ENCODE measurements at regions not wholly inside any gene's neighbourhood (a gene's known extent, or its start where the extent isn't known, plus 50 kb on each side); places are given as distances from the start of the nearest gene placed in this dataset.
A peak's percentile ranks its signal among the peaks of the same experiment; 100 is the strongest.

GRCh38 chr2:176546550-176546949 is 277.3 kb downstream of the MTX2 start:
- TF ChIP-seq EZH2phosphoT487 (IDR thresholded peaks at IDR 0.05; ENCODE audit: low read depth, severe bottlenecking, unreplicated experiment): no peak
- Histone ChIP-seq H3K79me2 (no peaks in the 10 kb centered on the region), H4K20me1 (ENCODE audit: insufficient read depth, poor library complexity, severe bottlenecking) (no peaks in the 10 kb centered on the region), H2AFZ (no peak overlapping the region), H3K9me3 (ENCODE audit: low read depth) (no peaks in the 10 kb centered on the region), H3K27me3 (peaks cover 19% of the 10 kb centered on the region), H3K4me1 (ENCODE audit: insufficient read depth) (no peaks in the 10 kb centered on the region), H3K4me2 (no peak overlapping the region), H3K27ac (no peak overlapping the region), H3K4me3 (no peak overlapping the region), H3K36me3 (replicated peaks; ENCODE audit: insufficient read depth, low read depth) (no peaks in the 10 kb centered on the region), H3K9me2 (replicated peaks; ENCODE audit: insufficient read depth) (no peaks in the 10 kb centered on the region)
- WGBS (ENCODE audit: low lambda C conversion rate, missing lambda C conversion rate): 74% methylated on average over 4 of the region's 4 CpGs
- no peak for DNase-seq (ENCODE audit: low spot score)

- no peak overlapping the region for H3K4me2 ChIP-seq
- H3K27ac ChIP-seq: no peak overlapping the region
- H3K9me2 ChIP-seq (replicated peaks; ENCODE audit: insufficient read depth): no peaks in the 10 kb centered on the region
- H3K36me3 ChIP-seq (replicated peaks; ENCODE audit: insufficient read depth, low read depth): no peaks in the 10 kb centered on the region
- peaks cover 20% of the 10 kb centered on the region for H3K27me3 ChIP-seq
- no peaks in the 10 kb centered on the region for H4K20me1 ChIP-seq (ENCODE audit: insufficient read depth, poor library complexity, severe bottlenecking)
- no peak overlapping the region for H3K4me3 ChIP-seq
- DNase-seq (ENCODE audit: low spot score): no peak
- H3K79me2 ChIP-seq: no peaks in the 10 kb centered on the region
- WGBS (ENCODE audit: low lambda C conversion rate, missing lambda C conversion rate): 71% methylated on average over 1 of the region's 1 CpG
- TF ChIP-seq, protein P1, sequence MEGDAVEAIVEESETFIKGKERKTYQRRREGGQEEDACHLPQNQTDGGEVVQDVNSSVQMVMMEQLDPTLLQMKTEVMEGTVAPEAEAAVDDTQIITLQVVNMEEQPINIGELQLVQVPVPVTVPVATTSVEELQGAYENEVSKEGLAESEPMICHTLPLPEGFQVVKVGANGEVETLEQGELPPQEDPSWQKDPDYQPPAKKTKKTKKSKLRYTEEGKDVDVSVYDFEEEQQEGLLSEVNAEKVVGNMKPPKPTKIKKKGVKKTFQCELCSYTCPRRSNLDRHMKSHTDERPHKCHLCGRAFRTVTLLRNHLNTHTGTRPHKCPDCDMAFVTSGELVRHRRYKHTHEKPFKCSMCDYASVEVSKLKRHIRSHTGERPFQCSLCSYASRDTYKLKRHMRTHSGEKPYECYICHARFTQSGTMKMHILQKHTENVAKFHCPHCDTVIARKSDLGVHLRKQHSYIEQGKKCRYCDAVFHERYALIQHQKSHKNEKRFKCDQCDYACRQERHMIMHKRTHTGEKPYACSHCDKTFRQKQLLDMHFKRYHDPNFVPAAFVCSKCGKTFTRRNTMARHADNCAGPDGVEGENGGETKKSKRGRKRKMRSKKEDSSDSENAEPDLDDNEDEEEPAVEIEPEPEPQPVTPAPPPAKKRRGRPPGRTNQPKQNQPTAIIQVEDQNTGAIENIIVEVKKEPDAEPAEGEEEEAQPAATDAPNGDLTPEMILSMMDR (IDR thresholded peaks at IDR 0.05; ENCODE audit: poor library complexity): no peak
- TF ChIP-seq EZH2 (IDR thresholded peaks at IDR 0.05; ENCODE audit: borderline replicate concordance) (no peak), EZH2phosphoT487 (IDR thresholded peaks at IDR 0.05; ENCODE audit: low read depth, severe bottlenecking, unreplicated experiment) (no peak)
- no peaks in the 10 kb centered on the region for H3K9me3 ChIP-seq (ENCODE audit: low read depth)
- no peak overlapping the region for H2AFZ ChIP-seq
- H3K4me1 ChIP-seq (ENCODE audit: insufficient read depth): no peaks in the 10 kb centered on the region
Measured at GRCh38 chr2:176552501-176553135, 283.4 kb downstream of the MTX2 start.

DNA sequence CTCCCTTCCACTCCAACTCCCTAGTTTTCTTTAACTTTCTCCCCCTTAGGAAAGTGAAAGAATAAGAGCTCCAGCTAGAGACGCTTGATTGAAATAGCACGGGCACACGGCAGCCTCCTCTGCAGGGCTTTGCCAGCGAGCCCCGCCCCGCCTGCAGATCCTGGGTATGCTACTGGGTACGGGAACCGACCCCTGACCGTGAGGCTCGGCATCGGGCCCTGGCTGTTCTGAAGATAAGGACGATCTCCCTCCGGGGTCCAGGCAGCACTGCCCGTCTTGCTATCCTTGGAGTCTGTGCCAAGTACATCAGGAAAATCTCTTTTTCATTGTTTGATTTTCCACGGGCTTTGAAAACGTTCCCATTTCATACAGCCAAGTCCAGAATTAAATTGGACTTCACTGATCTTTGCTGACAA is 284.5 kb downstream of the MTX2 start:
- Histone ChIP-seq H4K20me1 (ENCODE audit: insufficient read depth, poor library complexity, severe bottlenecking) (no peaks in the 10 kb centered on the region), H3K9me2 (replicated peaks; ENCODE audit: insufficient read depth) (no peaks in the 10 kb centered on the region), H3K4me2 (peak overlapping the region; percentile 77), H3K27me3 (peaks cover 26% of the 10 kb centered on the region), H3K9me3 (ENCODE audit: low read depth) (no peaks in the 10 kb centered on the region), H3K27ac (peak overlapping the region; percentile 41), H3K4me3 (no peak overlapping the region), H3K36me3 (replicated peaks; ENCODE audit: insufficient read depth, low read depth) (no peaks in the 10 kb centered on the region), H2AFZ (peak overlapping the region; percentile 49), H3K79me2 (no peaks in the 10 kb centered on the region), H3K4me1 (ENCODE audit: insufficient read depth) (no peaks in the 10 kb centered on the region)
- 44% methylated on average over 16 of the region's 16 CpGs for WGBS (ENCODE audit: low lambda C conversion rate, missing lambda C conversion rate)
- no peak for TF ChIP-seq EZH2 (IDR thresholded peaks at IDR 0.05; ENCODE audit: borderline replicate concordance)
- no peak for TF ChIP-seq EZH2phosphoT487 (IDR thresholded peaks at IDR 0.05; ENCODE audit: low read depth, severe bottlenecking, unreplicated experiment)
- TF ChIP-seq, protein P1 (IDR thresholded peaks at IDR 0.05; ENCODE audit: poor library complexity): peak; percentile 32
- DNase-seq (ENCODE audit: low spot score): peak; percentile 38

DNA sequence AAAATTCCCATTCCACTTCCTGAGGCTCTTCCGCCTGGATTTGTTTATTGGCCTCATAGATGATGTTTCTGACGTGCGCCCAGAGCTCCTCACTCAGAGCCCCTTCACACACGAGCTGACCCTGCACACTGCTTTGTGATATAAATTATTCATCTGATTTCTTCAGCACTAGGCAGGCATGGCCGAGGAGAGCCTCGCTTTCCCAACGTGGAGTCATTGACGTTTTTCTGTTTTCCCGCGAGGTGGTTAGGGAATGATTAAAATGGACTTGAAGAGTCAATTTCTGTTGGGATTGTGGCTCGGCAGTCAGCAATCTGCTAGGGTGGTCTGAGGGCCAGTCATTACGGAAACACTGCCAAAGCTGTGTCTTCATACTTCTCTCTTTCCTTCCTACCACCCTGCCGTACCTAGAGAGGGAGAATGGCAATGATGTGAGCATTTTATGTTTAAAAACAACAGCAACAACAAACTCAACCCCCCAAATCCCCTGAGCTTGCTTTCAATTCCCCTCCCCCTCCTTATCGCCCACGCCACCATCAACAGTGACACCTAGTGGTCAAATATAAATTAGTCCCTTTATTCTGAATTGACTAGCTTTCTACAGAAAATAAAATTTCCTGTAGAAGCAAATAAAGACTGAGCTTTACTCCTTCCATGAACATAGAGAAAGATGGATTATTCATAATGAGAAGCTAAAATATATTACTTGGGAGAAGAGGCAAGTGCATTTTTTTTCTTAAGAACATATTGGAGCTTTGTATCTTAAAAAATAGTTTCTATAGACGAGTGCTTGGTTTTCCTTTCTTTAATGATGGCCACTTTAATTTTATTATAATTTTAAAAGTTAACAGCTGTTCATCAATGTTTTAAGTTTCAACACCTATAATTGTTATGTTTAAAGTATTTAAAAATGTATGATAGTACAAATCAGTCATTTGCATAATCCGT is 285.1 kb downstream of the MTX2 start:
- H3K36me3 ChIP-seq (replicated peaks; ENCODE audit: insufficient read depth, low read depth): no peaks in the 10 kb centered on the region

More for the DNA sequence above, 285.1 kb downstream of the MTX2 start:
- H3K27me3 ChIP-seq: peaks cover 29% of the 10 kb centered on the region
- peak; percentile 80 for DNase-seq (ENCODE audit: low spot score)
- TF ChIP-seq EZH2phosphoT487 (IDR thresholded peaks at IDR 0.05; ENCODE audit: low read depth, severe bottlenecking, unreplicated experiment): no peak
- TF ChIP-seq, protein P1 (IDR thresholded peaks at IDR 0.05; ENCODE audit: poor library complexity): peak; percentile 85
- H4K20me1 ChIP-seq (ENCODE audit: insufficient read depth, poor library complexity, severe bottlenecking): no peaks in the 10 kb centered on the region
- no peaks in the 10 kb centered on the region for H3K4me1 ChIP-seq (ENCODE audit: insufficient read depth)
- peak overlapping the region; percentile 77 for H3K4me2 ChIP-seq
- WGBS (ENCODE audit: low lambda C conversion rate, missing lambda C conversion rate): 32% methylated on average over 17 of the region's 17 CpGs
- no peaks in the 10 kb centered on the region for H3K9me3 ChIP-seq (ENCODE audit: low read depth)
- no peak overlapping the region for H3K4me3 ChIP-seq
- H3K9me2 ChIP-seq (replicated peaks; ENCODE audit: insufficient read depth): no peaks in the 10 kb centered on the region
- peak overlapping the region; percentile 49 for H2AFZ ChIP-seq
- H3K27ac ChIP-seq: peak overlapping the region; percentile 41
- H3K79me2 ChIP-seq: no peaks in the 10 kb centered on the region
